ENCODE measurements at regions not wholly inside any gene's neighbourhood (a gene's known extent, or its start where the extent isn't known, plus 50 kb on each side); places are given as distances from the start of the nearest gene placed in this dataset.

DNA sequence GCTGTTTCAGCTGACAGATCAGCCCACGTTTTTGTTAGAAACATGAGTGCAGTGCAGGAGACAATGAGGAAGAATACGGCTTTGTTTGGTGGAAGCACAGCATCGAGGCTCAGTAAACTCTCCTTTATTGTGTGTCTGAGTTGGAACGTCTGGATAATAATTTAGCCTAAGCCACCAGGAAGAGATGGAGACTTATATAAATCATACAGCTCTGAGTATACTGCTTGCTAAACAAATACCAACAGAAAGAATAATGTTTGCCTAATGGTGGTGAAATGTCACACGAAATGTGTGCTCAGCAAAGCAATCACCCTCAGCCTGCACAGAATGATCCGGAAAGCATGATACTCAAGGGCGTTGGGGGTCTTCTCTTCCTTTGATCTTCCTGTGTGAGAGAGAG is 664.1 kb upstream of the ADARB2 start:
- H3K4me3 Mint-ChIP-seq = no peak overlapping the region
- H3K9me3 Mint-ChIP-seq = no peaks in the 10 kb centered on the region
- no peak overlapping the region for H3K27ac Mint-ChIP-seq
- no peaks in the 10 kb centered on the region for H3K4me1 Mint-ChIP-seq (ENCODE audit: unreplicated experiment)
- H3K27me3 Mint-ChIP-seq = peaks cover 19% of the 10 kb centered on the region
- TF ChIP-seq, protein P1, sequence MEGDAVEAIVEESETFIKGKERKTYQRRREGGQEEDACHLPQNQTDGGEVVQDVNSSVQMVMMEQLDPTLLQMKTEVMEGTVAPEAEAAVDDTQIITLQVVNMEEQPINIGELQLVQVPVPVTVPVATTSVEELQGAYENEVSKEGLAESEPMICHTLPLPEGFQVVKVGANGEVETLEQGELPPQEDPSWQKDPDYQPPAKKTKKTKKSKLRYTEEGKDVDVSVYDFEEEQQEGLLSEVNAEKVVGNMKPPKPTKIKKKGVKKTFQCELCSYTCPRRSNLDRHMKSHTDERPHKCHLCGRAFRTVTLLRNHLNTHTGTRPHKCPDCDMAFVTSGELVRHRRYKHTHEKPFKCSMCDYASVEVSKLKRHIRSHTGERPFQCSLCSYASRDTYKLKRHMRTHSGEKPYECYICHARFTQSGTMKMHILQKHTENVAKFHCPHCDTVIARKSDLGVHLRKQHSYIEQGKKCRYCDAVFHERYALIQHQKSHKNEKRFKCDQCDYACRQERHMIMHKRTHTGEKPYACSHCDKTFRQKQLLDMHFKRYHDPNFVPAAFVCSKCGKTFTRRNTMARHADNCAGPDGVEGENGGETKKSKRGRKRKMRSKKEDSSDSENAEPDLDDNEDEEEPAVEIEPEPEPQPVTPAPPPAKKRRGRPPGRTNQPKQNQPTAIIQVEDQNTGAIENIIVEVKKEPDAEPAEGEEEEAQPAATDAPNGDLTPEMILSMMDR (conservative IDR thresholded peaks at IDR 0.05) = no peak
- H3K36me3 Mint-ChIP-seq = no peaks in the 10 kb centered on the region
- no peak for DNase-seq (ENCODE audit: extremely low spot score, unreplicated experiment)

DNA sequence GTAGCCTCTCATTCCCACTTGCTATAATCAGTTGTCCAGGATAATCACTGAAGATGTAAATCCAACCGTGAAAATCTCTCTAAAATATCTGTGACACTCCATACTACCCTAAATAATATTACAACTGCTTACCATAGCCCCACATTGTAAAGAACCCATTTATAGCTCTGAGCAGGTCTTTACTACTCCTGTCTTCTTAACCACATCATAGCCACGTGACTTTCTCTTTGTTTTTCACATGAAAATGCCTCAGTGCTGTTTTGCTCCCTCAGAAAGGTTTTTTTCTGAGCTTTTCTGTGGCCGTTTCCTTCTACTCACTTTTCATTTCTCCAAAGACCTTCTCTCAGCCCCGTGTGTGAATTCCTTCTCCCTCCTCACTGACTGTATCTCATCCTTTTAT is 662.2 kb upstream of the ADARB2 start:
- Mint-ChIP-seq H3K36me3 (no peaks in the 10 kb centered on the region), H3K9me3 (no peaks in the 10 kb centered on the region), H3K4me1 (ENCODE audit: unreplicated experiment) (no peaks in the 10 kb centered on the region), H3K27ac (no peak overlapping the region), H3K4me3 (no peak overlapping the region), H3K27me3 (peaks cover 13% of the 10 kb centered on the region)
- TF ChIP-seq, protein P1 (conservative IDR thresholded peaks at IDR 0.05) = no peak
- no peak for DNase-seq (ENCODE audit: extremely low spot score, unreplicated experiment)

DNA sequence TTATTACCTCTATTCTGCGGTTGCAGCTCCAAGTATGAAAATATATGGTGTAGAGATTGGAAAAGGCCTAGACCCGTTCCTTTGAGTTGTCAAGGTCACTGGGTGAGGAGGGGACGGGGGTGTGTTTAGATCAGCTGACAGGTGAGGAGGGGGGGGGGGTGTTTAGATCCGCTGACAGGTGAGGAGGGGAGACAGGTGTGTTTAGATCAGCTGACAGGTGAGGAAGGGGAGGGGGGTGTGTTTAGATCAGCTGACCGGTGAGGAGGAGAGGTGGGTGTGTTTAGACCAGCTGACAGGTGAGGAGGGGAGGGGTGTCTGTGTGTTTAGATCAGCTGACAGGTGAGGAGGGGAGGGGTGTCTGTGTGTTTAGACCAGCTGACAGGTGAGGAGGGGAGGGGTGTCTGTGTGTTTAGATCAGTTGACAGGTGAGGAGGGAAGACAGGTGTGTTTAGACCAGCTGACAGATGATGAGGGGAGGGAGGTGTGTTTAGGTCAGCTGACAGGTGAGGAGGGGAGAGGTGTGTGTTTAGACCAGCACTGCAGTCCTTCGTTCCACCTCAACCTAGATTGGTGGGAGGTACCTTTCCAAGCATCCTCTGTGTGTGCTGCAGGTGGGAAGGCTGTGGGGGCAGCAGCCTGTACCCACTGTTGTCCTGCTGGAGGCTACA is 655.0 kb upstream of the ADARB2 start:
- Mint-ChIP-seq H3K27me3 (peaks cover 7% of the 10 kb centered on the region), H3K4me1 (ENCODE audit: unreplicated experiment) (no peaks in the 10 kb centered on the region), H3K36me3 (no peaks in the 10 kb centered on the region), H3K4me3 (no peak overlapping the region), H3K9me3 (no peaks in the 10 kb centered on the region), H3K27ac (no peak overlapping the region)
- TF ChIP-seq, protein P1 (conservative IDR thresholded peaks at IDR 0.05) = no peak
- no peak for DNase-seq (ENCODE audit: extremely low spot score, unreplicated experiment)

DNA sequence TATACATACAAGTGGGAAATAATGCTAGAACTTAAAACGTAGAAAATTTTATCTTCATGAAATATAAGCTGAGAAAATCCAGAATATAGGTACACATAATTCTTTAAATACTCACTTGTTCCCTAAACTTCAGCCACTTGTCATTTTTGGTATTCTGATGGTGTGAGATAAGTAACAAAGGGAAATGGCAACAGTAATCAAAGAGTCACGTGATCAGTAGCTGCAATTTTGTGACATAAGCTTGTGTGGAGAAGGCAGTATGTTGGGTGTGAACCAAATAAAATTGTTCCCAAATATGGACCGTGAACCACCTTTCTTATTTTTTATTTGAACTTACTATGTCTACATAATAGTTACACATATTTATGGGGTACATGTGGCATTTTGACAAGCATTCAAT is 650.3 kb upstream of the ADARB2 start:
- H3K9me3 Mint-ChIP-seq = peaks cover 7% of the 10 kb centered on the region
- no peaks in the 10 kb centered on the region for H3K4me1 Mint-ChIP-seq (ENCODE audit: unreplicated experiment)
- no peak for DNase-seq (ENCODE audit: extremely low spot score, unreplicated experiment)
- TF ChIP-seq, protein P1 (conservative IDR thresholded peaks at IDR 0.05) = no peak
- no peak overlapping the region for H3K4me3 Mint-ChIP-seq
- H3K27ac Mint-ChIP-seq = no peak overlapping the region
- no peaks in the 10 kb centered on the region for H3K36me3 Mint-ChIP-seq
- H3K27me3 Mint-ChIP-seq = peaks cover 12% of the 10 kb centered on the region

DNA sequence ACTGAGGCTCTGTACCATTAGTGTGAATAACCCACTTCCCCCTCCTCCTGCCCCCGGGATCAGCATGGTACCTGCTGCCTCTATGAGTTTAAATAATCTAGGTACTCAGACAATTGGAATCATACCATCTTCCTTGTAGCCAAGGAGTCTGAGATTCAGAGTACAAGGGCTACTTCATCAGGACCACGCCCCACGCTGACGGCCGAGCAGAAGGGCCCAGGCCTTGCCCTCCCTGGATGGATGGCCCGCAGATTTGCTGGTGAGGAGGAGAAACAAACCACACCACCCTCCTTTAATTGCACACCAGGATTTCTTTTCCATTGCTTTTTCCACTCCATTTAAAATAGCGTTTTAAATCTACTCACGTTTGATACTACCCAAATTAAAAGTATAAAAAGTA is 649.9 kb upstream of the ADARB2 start:
- DNase-seq (ENCODE audit: extremely low spot score, unreplicated experiment) = no peak
- Mint-ChIP-seq H3K4me3 (no peak overlapping the region), H3K9me3 (peaks cover 7% of the 10 kb centered on the region), H3K27me3 (peaks cover 12% of the 10 kb centered on the region), H3K27ac (no peak overlapping the region), H3K4me1 (ENCODE audit: unreplicated experiment) (no peaks in the 10 kb centered on the region), H3K36me3 (no peaks in the 10 kb centered on the region)
- TF ChIP-seq, protein P1 (conservative IDR thresholded peaks at IDR 0.05) = no peak

DNA sequence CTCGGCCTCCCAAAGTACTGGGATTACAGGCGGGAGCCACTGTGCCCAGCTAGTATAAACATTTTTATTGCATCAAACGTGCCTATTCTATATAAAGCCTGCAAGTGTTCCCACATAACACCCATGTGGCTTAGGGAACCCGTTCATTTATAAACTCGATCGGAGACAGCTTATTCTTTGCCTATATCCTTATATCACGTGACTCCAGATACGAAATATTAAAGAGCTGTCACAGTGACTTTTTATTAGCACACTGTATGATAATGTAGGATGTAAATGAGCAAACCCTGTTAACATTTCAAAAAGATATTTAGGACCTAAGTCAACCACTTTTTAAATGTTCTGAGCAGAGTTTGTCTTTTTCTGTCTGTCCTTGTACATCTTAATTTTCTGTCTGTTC is 642.9 kb upstream of the ADARB2 start:
- H3K9me3 Mint-ChIP-seq = peaks cover 12% of the 10 kb centered on the region
- DNase-seq (ENCODE audit: extremely low spot score, unreplicated experiment) = no peak
- no peaks in the 10 kb centered on the region for H3K4me1 Mint-ChIP-seq (ENCODE audit: unreplicated experiment)
- H3K27me3 Mint-ChIP-seq = peaks cover 9% of the 10 kb centered on the region
- H3K4me3 Mint-ChIP-seq = no peak overlapping the region
- TF ChIP-seq, protein P1 (conservative IDR thresholded peaks at IDR 0.05) = no peak
- no peaks in the 10 kb centered on the region for H3K36me3 Mint-ChIP-seq
- no peak overlapping the region for H3K27ac Mint-ChIP-seq
